ENCODE measurements at regions not wholly inside any gene's neighbourhood (a gene's known extent, or its start where the extent isn't known, plus 50 kb on each side); places are given as distances from the start of the nearest gene placed in this dataset.

DNA sequence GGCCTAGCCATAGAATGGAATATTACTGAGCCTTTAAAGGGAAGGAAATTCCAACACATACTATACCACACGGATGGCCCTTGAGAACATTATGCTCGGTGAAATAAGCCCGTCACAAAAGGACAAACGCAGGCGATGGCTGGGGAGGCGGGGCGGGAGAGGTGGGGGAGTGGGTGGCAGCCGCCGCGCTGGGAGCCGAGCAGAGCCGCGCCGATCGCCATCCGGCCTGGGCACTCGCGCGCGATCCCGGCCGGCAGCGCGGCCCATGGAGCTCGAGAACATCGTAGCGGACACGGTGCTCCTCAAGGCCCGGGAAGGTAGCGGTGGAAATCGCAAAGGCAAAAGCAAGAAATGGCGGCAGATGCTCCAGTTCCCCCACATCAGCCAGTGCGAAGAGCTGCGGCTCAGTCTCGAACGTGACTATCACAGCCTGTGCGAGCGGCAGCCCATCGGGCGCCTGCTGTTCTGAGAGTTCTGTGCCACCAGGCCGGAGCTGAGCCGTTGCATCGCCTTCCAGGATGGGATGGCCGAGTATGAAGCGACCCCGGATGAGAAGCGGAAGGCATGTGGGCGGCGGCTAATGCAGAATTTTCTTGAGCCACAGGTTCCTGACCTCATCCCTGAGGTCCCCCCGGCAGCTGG, 140.1 kb downstream of the ZDHHC20 start:
- Histone ChIP-seq H3K4me3 (no peak overlapping the region), H3K27ac (no peak overlapping the region), H3K27me3 (ENCODE audit: insufficient read depth in 3 of 3, low read length in 2 of 3) (no peaks in the 10 kb centered on the region), H3K36me3 (ENCODE audit: insufficient read depth in 1 of 2, low read depth in 1 of 2) (no peaks in the 10 kb centered on the region), H3K4me1 (no peaks in the 10 kb centered on the region), H3K9me3 (no peaks in the 10 kb centered on the region)
- DNase-seq: no peak
- intact Hi-C loops (cut with DNase I): no loop called here
- no peak for ATAC-seq
- TF ChIP-seq, protein P1, sequence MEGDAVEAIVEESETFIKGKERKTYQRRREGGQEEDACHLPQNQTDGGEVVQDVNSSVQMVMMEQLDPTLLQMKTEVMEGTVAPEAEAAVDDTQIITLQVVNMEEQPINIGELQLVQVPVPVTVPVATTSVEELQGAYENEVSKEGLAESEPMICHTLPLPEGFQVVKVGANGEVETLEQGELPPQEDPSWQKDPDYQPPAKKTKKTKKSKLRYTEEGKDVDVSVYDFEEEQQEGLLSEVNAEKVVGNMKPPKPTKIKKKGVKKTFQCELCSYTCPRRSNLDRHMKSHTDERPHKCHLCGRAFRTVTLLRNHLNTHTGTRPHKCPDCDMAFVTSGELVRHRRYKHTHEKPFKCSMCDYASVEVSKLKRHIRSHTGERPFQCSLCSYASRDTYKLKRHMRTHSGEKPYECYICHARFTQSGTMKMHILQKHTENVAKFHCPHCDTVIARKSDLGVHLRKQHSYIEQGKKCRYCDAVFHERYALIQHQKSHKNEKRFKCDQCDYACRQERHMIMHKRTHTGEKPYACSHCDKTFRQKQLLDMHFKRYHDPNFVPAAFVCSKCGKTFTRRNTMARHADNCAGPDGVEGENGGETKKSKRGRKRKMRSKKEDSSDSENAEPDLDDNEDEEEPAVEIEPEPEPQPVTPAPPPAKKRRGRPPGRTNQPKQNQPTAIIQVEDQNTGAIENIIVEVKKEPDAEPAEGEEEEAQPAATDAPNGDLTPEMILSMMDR (IDR thresholded peaks at IDR 0.05): no peak
- 41 to 56% (median 47%) methylated on average over 50 of the region's 50 CpGs for WGBS, 3 donors

DNA sequence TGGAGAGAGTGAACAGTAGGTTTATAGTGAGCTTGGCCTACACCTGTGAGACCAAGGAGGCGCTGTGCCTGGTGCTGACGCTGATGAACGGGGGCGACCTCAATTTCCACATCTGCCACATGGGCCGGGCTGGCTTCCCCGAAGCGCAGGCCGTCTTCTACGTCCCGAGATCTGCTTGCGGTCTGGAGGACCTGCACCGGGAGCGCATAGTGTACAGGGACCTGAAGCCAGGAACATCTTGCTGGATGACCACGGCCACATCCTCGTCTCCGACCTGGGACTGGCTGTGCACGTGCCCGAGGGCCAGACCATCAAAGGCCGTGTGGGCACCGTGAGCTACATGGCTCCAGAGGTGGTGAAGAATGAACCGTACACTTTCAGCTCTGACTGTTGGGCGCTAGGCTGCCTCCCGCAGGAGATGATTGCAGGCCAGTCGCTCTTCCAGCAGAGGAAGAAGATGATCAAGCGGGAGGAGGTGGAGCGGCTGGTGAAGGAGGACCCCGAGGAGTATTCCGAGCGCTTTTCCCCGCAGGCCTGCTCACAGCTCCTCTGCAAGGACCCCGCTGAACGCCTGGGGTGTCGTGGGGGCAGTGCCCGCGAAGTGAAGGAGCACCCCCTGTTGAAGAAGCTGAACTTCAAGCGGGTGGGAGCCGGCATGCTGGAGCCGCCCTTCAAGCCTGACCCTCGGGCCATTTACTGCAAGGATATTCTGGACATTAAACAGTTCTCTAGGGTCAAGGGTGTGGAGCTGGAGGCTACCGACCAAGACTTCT, 139.0 kb downstream of the ZDHHC20 start:
- TF ChIP-seq, protein P1 (IDR thresholded peaks at IDR 0.05): no peak
- H3K4me1 ChIP-seq: no peaks in the 10 kb centered on the region
- H3K36me3 ChIP-seq (ENCODE audit: insufficient read depth in 1 of 2, low read depth in 1 of 2): no peaks in the 10 kb centered on the region
- WGBS, 3 donors: 97 to 99% (median 97%) methylated on average over 38 to 40 of the region's 40 CpGs
- ATAC-seq: no peak
- no peak for DNase-seq
- H3K9me3 ChIP-seq: no peaks in the 10 kb centered on the region
- H3K27me3 ChIP-seq (ENCODE audit: insufficient read depth in 3 of 3, low read length in 2 of 3): peaks cover 0 to 3% (median 0%) of the 10 kb centered on the region in 3 donors
- no peak overlapping the region for H3K27ac ChIP-seq
- H3K4me3 ChIP-seq: no peak overlapping the region
- intact Hi-C loops (cut with DNase I): no loop called here

DNA sequence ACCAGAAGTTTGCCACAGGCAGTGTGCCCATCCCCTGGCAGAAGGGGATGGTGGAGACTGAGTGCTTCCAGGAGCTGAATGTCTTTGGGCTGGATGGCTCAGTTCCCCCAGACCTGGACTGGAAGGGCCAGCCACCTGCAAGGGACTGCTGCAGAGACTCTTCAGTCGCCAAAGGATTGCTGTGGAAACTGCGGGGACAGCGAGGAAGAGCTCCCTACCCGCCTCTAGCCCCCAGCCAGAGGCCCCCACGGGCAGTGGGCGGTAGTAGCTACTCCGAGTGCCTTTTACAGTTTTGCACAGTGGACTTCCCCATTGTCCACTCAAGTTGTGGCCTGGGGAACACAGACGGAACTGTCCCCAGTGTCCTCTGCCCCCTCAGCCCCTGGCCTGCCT, 138.5 kb downstream of the ZDHHC20 start:
- TF ChIP-seq, protein P1 (IDR thresholded peaks at IDR 0.05): no peak

DNA sequence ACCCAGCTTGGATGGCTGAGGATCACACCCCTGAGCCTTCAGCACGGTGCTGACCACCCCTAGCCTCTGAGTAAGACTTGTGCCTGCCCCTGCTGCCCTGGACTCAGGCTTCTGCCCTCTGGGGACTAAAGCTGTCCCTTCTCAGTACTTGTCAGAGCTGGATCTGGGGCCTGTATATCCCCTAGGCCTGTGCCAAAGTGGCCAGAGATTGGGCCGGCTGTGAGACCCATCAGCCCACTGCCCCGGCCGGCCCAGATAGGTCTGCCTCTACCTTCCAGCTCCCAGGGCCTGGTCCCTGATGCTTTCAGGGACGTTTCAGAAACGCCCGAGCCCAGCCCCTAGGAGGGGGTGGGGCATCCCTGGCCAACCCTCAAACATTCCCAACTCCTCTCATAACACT, 137.8 kb downstream of the ZDHHC20 start:
- H3K4me3 ChIP-seq: no peak overlapping the region
- no peaks in the 10 kb centered on the region for H3K36me3 ChIP-seq (ENCODE audit: insufficient read depth in 1 of 2, low read depth in 1 of 2)
- WGBS, 3 donors: 57 to 69% (median 67%) methylated on average over 7 of the region's 7 CpGs
- DNase-seq (no peak), ATAC-seq (no peak)
- no peaks in the 10 kb centered on the region for H3K9me3 ChIP-seq
- no peak overlapping the region for H3K27ac ChIP-seq
- intact Hi-C loops (cut with DNase I): no loop called here
- TF ChIP-seq, protein P1 (IDR thresholded peaks at IDR 0.05): no peak
- H3K27me3 ChIP-seq (ENCODE audit: insufficient read depth in 3 of 3, low read length in 2 of 3): peaks cover 0 to 10% (median 0%) of the 10 kb centered on the region in 3 donors
- H3K4me1 ChIP-seq: no peaks in the 10 kb centered on the region

More for the DNA sequence above, 138.5 kb downstream of the ZDHHC20 start:
- Histone ChIP-seq H3K27ac (no peak overlapping the region), H3K4me1 (no peaks in the 10 kb centered on the region), H3K36me3 (ENCODE audit: insufficient read depth in 1 of 2, low read depth in 1 of 2) (no peaks in the 10 kb centered on the region), H3K9me3 (no peaks in the 10 kb centered on the region), H3K4me3 (no peak overlapping the region), H3K27me3 (ENCODE audit: insufficient read depth in 3 of 3, low read length in 2 of 3) (peaks cover 0 to 7% (median 0%) of the 10 kb centered on the region in 3 donors)
- 84 to 90% (median 88%) methylated on average over 8 of the region's 8 CpGs for WGBS, 3 donors
- no peak for ATAC-seq
- DNase-seq: no peak
- intact Hi-C loops (cut with DNase I): no loop called here
